ENCODE measurements at regions not wholly inside any gene's neighbourhood (a gene's known extent, or its start where the extent isn't known, plus 50 kb on each side); places are given as distances from the start of the nearest gene placed in this dataset.

- no peak overlapping the region for H3K9ac ChIP-seq (ENCODE audit: low read depth in 2 of 2, low read length in 2 of 2)
Measured at GRCh38 chr13:65670014-65670625, 1560.0 kb downstream of the PCDH9 start.

GRCh38 chr13:65660731-65661130 lies 1569.4 kb downstream of the PCDH9 start:
- no peaks in the 10 kb centered on the region for H3K9me3 ChIP-seq
- no peak for TF ChIP-seq CTCF (IDR thresholded peaks at IDR 0.05)
- H3K36me3 ChIP-seq: no peaks in the 10 kb centered on the region
- intact Hi-C loops (cut with DNase I): no loop called here
- H3K27ac ChIP-seq: no peak overlapping the region
- H3K4me1 ChIP-seq: no peaks in the 10 kb centered on the region
- no peak for DNase-seq
- H3K4me3 ChIP-seq: no peak overlapping the region
- H3K27me3 ChIP-seq: no peaks in the 10 kb centered on the region
- H3K9ac ChIP-seq (ENCODE audit: low read depth in 2 of 2, low read length in 2 of 2): no peak overlapping the region

More at GRCh38 chr13:65670014-65670625, 1560.0 kb downstream of the PCDH9 start:
- Histone ChIP-seq H3K4me3 (no peak overlapping the region), H3K27ac (no peak overlapping the region), H3K27me3 (no peaks in the 10 kb centered on the region), H3K9me3 (no peaks in the 10 kb centered on the region), H3K4me1 (no peaks in the 10 kb centered on the region), H3K36me3 (no peaks in the 10 kb centered on the region)
- no peak for DNase-seq
- intact Hi-C loops (cut with DNase I): no loop called here
- no peak for TF ChIP-seq CTCF (IDR thresholded peaks at IDR 0.05)

- H3K9me3 ChIP-seq: no peaks in the 10 kb centered on the region
- no peak overlapping the region for H3K9ac ChIP-seq (ENCODE audit: low read depth in 2 of 2, low read length in 2 of 2)
- no peaks in the 10 kb centered on the region for H3K4me1 ChIP-seq
- intact Hi-C loops (cut with DNase I): no loop called here
- H3K27me3 ChIP-seq: no peaks in the 10 kb centered on the region
- H3K4me3 ChIP-seq: no peak overlapping the region
- DNase-seq: no peak
- peak; percentile 25 for TF ChIP-seq CTCF (IDR thresholded peaks at IDR 0.05)
- no peaks in the 10 kb centered on the region for H3K36me3 ChIP-seq
- H3K27ac ChIP-seq: no peak overlapping the region
Measured at GRCh38 chr13:65656740-65657329, 1573.3 kb downstream of the PCDH9 start.

- Histone ChIP-seq H3K27ac (no peak overlapping the region), H3K27me3 (no peaks in the 10 kb centered on the region), H3K4me1 (no peaks in the 10 kb centered on the region), H3K9me3 (no peaks in the 10 kb centered on the region), H3K36me3 (no peaks in the 10 kb centered on the region), H3K4me3 (no peak overlapping the region), H3K9ac (ENCODE audit: low read depth in 2 of 2, low read length in 2 of 2) (no peak overlapping the region)
- no peak for TF ChIP-seq CTCF (IDR thresholded peaks at IDR 0.05)
- intact Hi-C loops (cut with DNase I): no loop called here
- no peak for DNase-seq
Measured at GRCh38 chr13:65653613-65654012, 1576.5 kb downstream of the PCDH9 start.

GRCh38 chr13:65650321-65650720 lies 1579.8 kb downstream of the PCDH9 start:
- no peak for TF ChIP-seq CTCF (IDR thresholded peaks at IDR 0.05)
- no peak overlapping the region for H3K4me3 ChIP-seq
- H3K9ac ChIP-seq (ENCODE audit: low read depth in 2 of 2, low read length in 2 of 2): no peak overlapping the region
- H3K4me1 ChIP-seq: no peaks in the 10 kb centered on the region
- intact Hi-C loops (cut with DNase I): no loop called here
- no peak for DNase-seq
- H3K9me3 ChIP-seq: no peaks in the 10 kb centered on the region
- no peaks in the 10 kb centered on the region for H3K27me3 ChIP-seq
- H3K36me3 ChIP-seq: no peaks in the 10 kb centered on the region
- no peak overlapping the region for H3K27ac ChIP-seq

Data from colonic mucosa (tissue), 4 donors.